Progenitor cell of endocrine pancreas (in vitro differentiated cells): ENCODE measurements at regions not wholly inside any gene's neighbourhood (a gene's known extent, or its start where the extent isn't known, plus 50 kb on each side); places are given as distances from the start of the nearest gene placed in this dataset.

Experiments used
- DNase-seq: peaks from one replicate; pipeline ENCODE4 v3.0.0; 2021; ENCODE audit warnings: low spot score; ENCODE audit not compliant: unreplicated experiment
- H3K27ac Mint-ChIP-seq: 2 replicates; pipeline ENCODE4 v1.8.0; 2021; ENCODE audit warnings: mild to moderate bottlenecking, moderate library complexity, mixed read lengths
- H3K27me3 Mint-ChIP-seq: 2 replicates; pipeline ENCODE4 v1.8.0; 2021; ENCODE audit warnings: mixed read lengths
- H3K36me3 Mint-ChIP-seq: 2 replicates; pipeline ENCODE4 v1.8.0; 2022; ENCODE audit warnings: mixed read lengths; ENCODE audit not compliant: insufficient read depth
- H3K4me1 Mint-ChIP-seq: 2 replicates; pipeline ENCODE4 v1.8.0; 2021; ENCODE audit warnings: low read depth, mixed read lengths
- H3K4me3 Mint-ChIP-seq: 2 replicates; pipeline ENCODE4 v1.8.0; 2021; ENCODE audit warnings: low read depth, mild to moderate bottlenecking, moderate library complexity, mixed read lengths
- H3K9me3 Mint-ChIP-seq: 2 replicates; pipeline ENCODE4 v1.8.0; 2021; ENCODE audit warnings: low read depth, mixed read lengths
- TF ChIP-seq, protein P1 (sequence below): fragments of 200-600 bp; sonication (generic); IDR thresholded peaks from one replicate; pipeline ENCODE4 v1.5.0; 2021; ENCODE audit warnings: antibody characterized with exemption, mild to moderate bottlenecking; ENCODE audit not compliant: unreplicated experiment

DNA sequence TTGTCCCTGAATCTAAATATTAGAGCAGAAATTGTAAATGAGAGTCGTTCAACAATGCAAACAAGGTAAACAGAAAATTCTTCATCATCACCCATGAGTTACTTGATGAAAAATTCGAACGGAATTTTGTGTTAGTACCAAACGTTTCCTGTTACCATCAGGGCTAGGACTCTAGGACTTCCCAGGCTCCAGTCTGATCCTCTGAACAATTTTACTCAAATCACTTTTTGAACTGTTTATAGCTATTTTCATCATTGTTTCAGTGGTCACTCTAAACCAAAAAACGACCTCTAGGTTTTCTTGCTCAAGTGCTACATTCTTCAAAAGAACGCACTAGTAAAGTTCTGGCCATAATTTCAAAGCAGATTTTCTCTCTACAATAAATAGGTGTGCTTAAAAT, 273.3 kb downstream of the MREG start:
- Mint-ChIP-seq H3K4me1 (peaks cover 14% of the 10 kb centered on the region), H3K4me3 (no peak overlapping the region), H3K27me3 (no peaks in the 10 kb centered on the region), H3K27ac (peak overlapping the region; percentile 42), H3K9me3 (peaks cover 15% of the 10 kb centered on the region), H3K36me3 (peaks cover 2% of the 10 kb centered on the region)
- DNase-seq: no peak
- TF ChIP-seq, protein P1, sequence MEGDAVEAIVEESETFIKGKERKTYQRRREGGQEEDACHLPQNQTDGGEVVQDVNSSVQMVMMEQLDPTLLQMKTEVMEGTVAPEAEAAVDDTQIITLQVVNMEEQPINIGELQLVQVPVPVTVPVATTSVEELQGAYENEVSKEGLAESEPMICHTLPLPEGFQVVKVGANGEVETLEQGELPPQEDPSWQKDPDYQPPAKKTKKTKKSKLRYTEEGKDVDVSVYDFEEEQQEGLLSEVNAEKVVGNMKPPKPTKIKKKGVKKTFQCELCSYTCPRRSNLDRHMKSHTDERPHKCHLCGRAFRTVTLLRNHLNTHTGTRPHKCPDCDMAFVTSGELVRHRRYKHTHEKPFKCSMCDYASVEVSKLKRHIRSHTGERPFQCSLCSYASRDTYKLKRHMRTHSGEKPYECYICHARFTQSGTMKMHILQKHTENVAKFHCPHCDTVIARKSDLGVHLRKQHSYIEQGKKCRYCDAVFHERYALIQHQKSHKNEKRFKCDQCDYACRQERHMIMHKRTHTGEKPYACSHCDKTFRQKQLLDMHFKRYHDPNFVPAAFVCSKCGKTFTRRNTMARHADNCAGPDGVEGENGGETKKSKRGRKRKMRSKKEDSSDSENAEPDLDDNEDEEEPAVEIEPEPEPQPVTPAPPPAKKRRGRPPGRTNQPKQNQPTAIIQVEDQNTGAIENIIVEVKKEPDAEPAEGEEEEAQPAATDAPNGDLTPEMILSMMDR: no peak

DNA sequence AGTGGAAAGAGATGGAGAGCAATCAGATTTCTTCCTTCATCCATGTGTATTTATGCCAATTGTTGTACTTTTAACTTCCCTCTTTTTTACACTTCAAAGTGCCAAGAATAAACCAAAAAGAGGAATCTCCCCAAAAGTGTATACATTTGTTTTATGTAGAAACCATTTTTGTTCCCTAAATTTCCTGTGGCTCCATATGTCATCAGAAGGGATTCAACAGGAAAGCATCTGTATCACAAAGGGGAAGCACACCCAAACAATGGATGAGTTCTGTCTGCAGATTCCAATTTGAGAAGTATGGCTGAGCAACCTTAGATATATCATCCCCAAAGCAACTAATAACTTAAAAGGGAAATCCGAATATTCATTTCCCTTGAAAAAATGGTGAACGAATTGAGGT, 275.0 kb downstream of the MREG start:
- H3K27me3 Mint-ChIP-seq: no peaks in the 10 kb centered on the region
- no peak overlapping the region for H3K27ac Mint-ChIP-seq
- TF ChIP-seq, protein P1: no peak
- peaks cover 14% of the 10 kb centered on the region for H3K4me1 Mint-ChIP-seq
- no peak overlapping the region for H3K4me3 Mint-ChIP-seq
- DNase-seq: no peak
- peaks cover 26% of the 10 kb centered on the region for H3K9me3 Mint-ChIP-seq
- H3K36me3 Mint-ChIP-seq: peaks cover 3% of the 10 kb centered on the region

DNA sequence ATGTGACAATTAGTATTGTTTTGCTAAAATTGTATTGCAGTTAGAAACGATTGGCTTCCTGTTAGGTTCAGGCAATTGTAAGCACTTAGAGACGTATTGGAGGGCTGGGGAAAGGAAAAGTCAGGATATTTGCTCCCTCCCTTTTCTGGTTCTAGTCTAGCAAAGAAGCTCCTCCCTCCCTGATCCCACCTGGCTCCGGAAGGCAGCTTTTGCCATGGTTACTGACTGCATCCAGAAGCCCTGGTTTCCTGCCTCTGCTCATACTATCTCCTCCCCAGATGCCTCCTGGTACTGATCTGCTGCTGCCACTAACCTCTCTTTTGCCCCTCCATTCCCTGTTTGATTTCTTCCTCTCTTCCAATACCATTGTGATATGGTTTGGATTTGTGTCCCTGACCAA, 275.9 kb downstream of the MREG start:
- no peak for DNase-seq
- Mint-ChIP-seq H3K36me3 (peaks cover 3% of the 10 kb centered on the region), H3K4me3 (no peak overlapping the region), H3K27me3 (no peaks in the 10 kb centered on the region), H3K4me1 (peaks cover 14% of the 10 kb centered on the region), H3K27ac (no peak overlapping the region), H3K9me3 (peaks cover 29% of the 10 kb centered on the region)
- TF ChIP-seq, protein P1: no peak

DNA sequence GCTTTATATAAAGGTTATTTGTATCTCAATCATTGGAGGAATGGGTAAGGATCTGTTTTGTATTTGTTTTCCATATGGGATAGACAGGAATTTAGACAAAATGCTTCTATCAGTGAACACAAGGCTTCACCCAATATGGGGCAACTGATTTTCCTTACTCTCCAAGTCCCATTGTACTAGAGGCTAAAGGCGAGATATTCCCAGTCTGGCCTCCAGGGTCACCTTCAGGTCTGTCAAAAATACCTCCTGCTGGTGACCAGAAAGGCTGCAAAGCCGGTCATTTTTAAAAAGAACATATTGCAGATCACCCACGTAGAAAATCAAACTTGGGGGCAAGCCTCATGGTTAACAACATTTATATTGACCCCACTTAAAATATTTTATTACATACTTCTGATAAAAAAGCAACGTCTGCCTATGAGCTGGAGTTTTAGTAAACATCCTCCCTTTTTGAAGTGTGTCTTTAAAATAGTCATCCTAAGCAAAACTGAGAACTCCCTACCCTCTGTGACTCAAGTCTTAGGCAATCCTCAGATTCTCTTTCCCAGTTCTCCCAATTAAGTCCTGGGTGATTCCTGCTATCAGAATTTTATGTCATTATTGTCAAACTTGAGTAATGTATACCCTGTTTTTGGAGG, 276.6 kb downstream of the MREG start:
- peaks cover 11% of the 10 kb centered on the region for H3K4me1 Mint-ChIP-seq
- DNase-seq: no peak

DNA sequence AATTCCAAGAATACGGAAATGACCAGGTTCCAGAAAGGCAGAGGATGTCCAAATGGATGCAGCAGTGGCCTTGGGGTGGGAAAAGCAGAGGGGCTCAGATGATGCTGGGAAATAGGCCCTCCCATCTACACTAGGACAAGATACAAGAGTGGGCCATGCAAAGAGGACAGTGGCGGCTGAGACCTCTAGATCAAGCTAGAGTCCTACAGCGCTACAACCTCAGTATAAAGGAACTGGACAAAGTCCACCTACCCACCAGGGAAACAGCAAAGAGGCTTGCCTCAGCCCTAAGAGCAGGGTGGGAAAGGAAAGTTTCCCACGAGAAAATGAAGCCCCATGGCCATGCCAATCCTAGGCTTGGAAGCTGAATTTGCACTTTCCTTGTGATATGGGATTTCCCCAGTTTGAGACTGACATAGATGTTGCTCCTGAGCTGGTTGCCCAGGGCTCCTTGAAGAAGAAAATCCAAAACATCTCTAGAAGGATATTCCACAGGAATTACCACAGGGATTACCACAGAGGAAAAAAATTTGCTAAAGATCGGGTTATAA, 282.2 kb downstream of the MREG start:
- TF ChIP-seq, protein P1: no peak
- Mint-ChIP-seq H3K27me3 (no peaks in the 10 kb centered on the region), H3K27ac (no peak overlapping the region), H3K9me3 (peaks cover 18% of the 10 kb centered on the region), H3K36me3 (peaks cover 2% of the 10 kb centered on the region), H3K4me3 (no peak overlapping the region), H3K4me1 (peaks cover 5% of the 10 kb centered on the region)
- DNase-seq: no peak

More for the DNA sequence above, 276.6 kb downstream of the MREG start:
- Mint-ChIP-seq H3K27me3 (no peaks in the 10 kb centered on the region), H3K27ac (no peak overlapping the region), H3K4me3 (no peak overlapping the region), H3K36me3 (peaks cover 3% of the 10 kb centered on the region), H3K9me3 (peaks cover 29% of the 10 kb centered on the region)
- TF ChIP-seq, protein P1: peak; percentile 46
